ENCODE measurements at regions not wholly inside any gene's neighbourhood (a gene's known extent, or its start where the extent isn't known, plus 50 kb on each side); places are given as distances from the start of the nearest gene placed in this dataset.

DNA sequence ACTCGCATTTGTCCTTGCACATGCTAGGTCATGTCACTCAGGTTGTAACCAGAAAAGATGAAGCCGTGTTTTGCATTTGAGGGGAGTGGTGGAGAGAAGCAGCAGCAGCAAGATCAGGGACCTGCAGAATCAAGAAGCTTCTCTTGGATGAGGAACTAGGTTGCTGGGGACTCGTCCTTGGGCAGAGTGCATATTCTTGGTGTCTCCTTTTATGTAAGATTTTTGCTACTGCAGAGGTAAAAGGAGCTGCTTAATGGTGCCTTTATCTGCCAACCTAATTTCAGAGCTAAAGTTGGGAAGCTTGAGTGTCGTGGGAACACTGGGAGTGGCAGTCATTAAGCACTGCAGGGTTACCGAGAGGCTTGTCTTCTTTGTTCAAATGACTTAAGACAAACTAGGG, 236.5 kb downstream of the MAP2K4 start:
- H3K27me3 ChIP-seq (ENCODE audit: insufficient read depth, low read length, poor library complexity), result no peaks in the 10 kb centered on the region

DNA sequence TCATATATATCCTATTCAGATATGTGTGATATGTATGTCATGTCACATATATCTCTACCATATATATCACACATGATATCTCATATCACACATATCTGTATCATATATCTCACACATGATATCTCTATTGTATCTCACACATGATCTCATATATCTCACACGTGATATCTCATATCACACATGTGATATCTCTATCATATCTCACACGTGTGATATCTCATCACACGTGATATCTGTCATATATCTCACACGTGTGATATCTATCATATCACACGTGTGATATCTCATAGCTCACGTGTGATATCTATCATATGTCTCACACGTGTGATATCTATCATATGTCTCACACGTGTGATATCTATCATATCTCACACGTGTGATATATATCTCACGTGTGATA, 240.7 kb downstream of the MAP2K4 start:
- H3K27ac ChIP-seq (ENCODE audit: low read depth, low read length), result no peak overlapping the region
- H4K8ac ChIP-seq (ENCODE audit: low read depth, low read length), result no peak overlapping the region
- H2AK5ac ChIP-seq (ENCODE audit: low read length), result no peak overlapping the region
- no peak overlapping the region for H3K4me2 ChIP-seq (ENCODE audit: low read length)
- H3K79me2 ChIP-seq (ENCODE audit: control insufficient read depth, insufficient read depth, low read length), result no peaks in the 10 kb centered on the region
- no peak overlapping the region for H2BK5ac ChIP-seq (ENCODE audit: low read length)
- no peak overlapping the region for H2BK120ac ChIP-seq (ENCODE audit: low read depth, low read length)
- H4K5ac ChIP-seq (ENCODE audit: low read length), result no peak overlapping the region
- no peaks in the 10 kb centered on the region for H3K36me3 ChIP-seq (ENCODE audit: control insufficient read depth, insufficient read depth, low read length)
- H3K23ac ChIP-seq (ENCODE audit: low read length), result no peak overlapping the region
- H3K4me1 ChIP-seq (ENCODE audit: control insufficient read depth, low read depth, low read length), result no peaks in the 10 kb centered on the region
- no peak overlapping the region for H3K4ac ChIP-seq (ENCODE audit: low read depth, low read length)
- H3K27me3 ChIP-seq (ENCODE audit: insufficient read depth, low read length, poor library complexity), result no peaks in the 10 kb centered on the region
- no CpG with 5 or more reads among the region's 10 CpGs for WGBS (ENCODE audit: extremely low coverage, insufficient coverage, low lambda C conversion rate)
- no peak overlapping the region for H2BK15ac ChIP-seq (replicated peaks; ENCODE audit: low read depth)
- H3K4me3 ChIP-seq (ENCODE audit: low read length), result no peak overlapping the region
- H3K79me1 ChIP-seq (ENCODE audit: low read length), result no peaks in the 10 kb centered on the region
- H3K56ac ChIP-seq (ENCODE audit: low read length), result no peak overlapping the region
- H3K9ac ChIP-seq (ENCODE audit: low read length), result no peak overlapping the region
- DNase-seq, result no peak
- no peak overlapping the region for H3K18ac ChIP-seq (ENCODE audit: low read length)

More for the DNA sequence above, 236.5 kb downstream of the MAP2K4 start:
- Histone ChIP-seq H3K79me1 (ENCODE audit: low read length) (no peaks in the 10 kb centered on the region), H2AK5ac (ENCODE audit: low read length) (no peak overlapping the region), H3K4me3 (ENCODE audit: low read length) (no peak overlapping the region), H3K23ac (ENCODE audit: low read length) (no peak overlapping the region), H3K79me2 (ENCODE audit: control insufficient read depth, insufficient read depth, low read length) (no peaks in the 10 kb centered on the region), H3K4me1 (ENCODE audit: control insufficient read depth, low read depth, low read length) (no peaks in the 10 kb centered on the region), H2BK120ac (ENCODE audit: low read depth, low read length) (no peak overlapping the region), H3K4me2 (ENCODE audit: low read length) (no peak overlapping the region), H3K9ac (ENCODE audit: low read length) (no peak overlapping the region), H3K36me3 (ENCODE audit: control insufficient read depth, insufficient read depth, low read length) (no peaks in the 10 kb centered on the region), H2BK5ac (ENCODE audit: low read length) (no peak overlapping the region), H3K4ac (ENCODE audit: low read depth, low read length) (no peak overlapping the region), H2BK15ac (replicated peaks; ENCODE audit: low read depth) (no peak overlapping the region), H3K56ac (ENCODE audit: low read length) (no peak overlapping the region), H4K5ac (ENCODE audit: low read length) (no peak overlapping the region), H3K18ac (ENCODE audit: low read length) (no peak overlapping the region), H3K27ac (ENCODE audit: low read depth, low read length) (no peak overlapping the region), H4K8ac (ENCODE audit: low read depth, low read length) (no peak overlapping the region)
- WGBS (ENCODE audit: extremely low coverage, insufficient coverage, low lambda C conversion rate), result no CpG with 5 or more reads among the region's 5 CpGs
- no peak for DNase-seq

GRCh38 chr17:12269751-12270150, 249.1 kb downstream of the MAP2K4 start:
- Histone ChIP-seq H3K27ac (ENCODE audit: low read depth, low read length) (no peak overlapping the region), H3K27me3 (ENCODE audit: insufficient read depth, low read length, poor library complexity) (no peaks in the 10 kb centered on the region), H2BK120ac (ENCODE audit: low read depth, low read length) (no peak overlapping the region), H4K8ac (ENCODE audit: low read depth, low read length) (no peak overlapping the region), H3K79me2 (ENCODE audit: control insufficient read depth, insufficient read depth, low read length) (no peaks in the 10 kb centered on the region), H2AK5ac (ENCODE audit: low read length) (no peak overlapping the region), H4K5ac (ENCODE audit: low read length) (no peak overlapping the region), H2BK5ac (ENCODE audit: low read length) (no peak overlapping the region), H3K4me1 (ENCODE audit: control insufficient read depth, low read depth, low read length) (no peaks in the 10 kb centered on the region), H3K79me1 (ENCODE audit: low read length) (no peaks in the 10 kb centered on the region), H3K9ac (ENCODE audit: low read length) (no peak overlapping the region), H3K4ac (ENCODE audit: low read depth, low read length) (no peak overlapping the region), H3K18ac (ENCODE audit: low read length) (no peak overlapping the region), H3K4me2 (ENCODE audit: low read length) (no peak overlapping the region), H3K23ac (ENCODE audit: low read length) (no peak overlapping the region), H2BK15ac (replicated peaks; ENCODE audit: low read depth) (no peak overlapping the region), H3K56ac (ENCODE audit: low read length) (no peak overlapping the region), H3K4me3 (ENCODE audit: low read length) (no peak overlapping the region), H3K36me3 (ENCODE audit: control insufficient read depth, insufficient read depth, low read length) (no peaks in the 10 kb centered on the region)
- WGBS (ENCODE audit: extremely low coverage, insufficient coverage, low lambda C conversion rate), result no CpG with 5 or more reads among the region's 6 CpGs
- DNase-seq, result no peak

DNA sequence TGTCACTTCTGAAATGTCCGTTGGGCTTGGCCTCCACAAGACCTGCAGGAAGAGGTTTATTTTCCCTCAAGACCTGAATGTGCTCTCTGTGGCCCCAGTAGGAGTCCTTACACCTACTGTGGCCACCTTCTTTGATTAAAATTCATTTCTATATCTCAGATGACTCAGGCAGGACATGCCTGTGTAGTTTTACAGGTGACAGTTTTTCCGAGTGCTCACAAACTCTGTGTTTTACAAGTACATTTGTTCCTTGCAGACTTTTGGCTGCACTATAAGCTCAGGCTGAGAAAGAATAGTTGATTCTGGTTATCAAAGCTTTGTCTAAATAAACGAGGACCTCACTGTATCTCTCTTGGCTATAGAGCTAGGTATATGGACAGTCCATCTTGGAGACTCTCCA, 257.1 kb downstream of the MAP2K4 start:
- Histone ChIP-seq H2BK15ac (replicated peaks; ENCODE audit: low read depth) (no peak overlapping the region), H3K79me1 (ENCODE audit: low read length) (no peaks in the 10 kb centered on the region), H3K4me3 (ENCODE audit: low read length) (no peak overlapping the region), H3K23ac (ENCODE audit: low read length) (no peak overlapping the region), H2AK5ac (ENCODE audit: low read length) (no peak overlapping the region), H3K27ac (ENCODE audit: low read depth, low read length) (no peak overlapping the region), H4K8ac (ENCODE audit: low read depth, low read length) (no peak overlapping the region), H3K9ac (ENCODE audit: low read length) (no peak overlapping the region), H2BK5ac (ENCODE audit: low read length) (no peak overlapping the region), H4K5ac (ENCODE audit: low read length) (no peak overlapping the region), H3K56ac (ENCODE audit: low read length) (no peak overlapping the region), H3K18ac (ENCODE audit: low read length) (no peak overlapping the region), H3K4ac (ENCODE audit: low read depth, low read length) (no peak overlapping the region), H3K4me1 (ENCODE audit: control insufficient read depth, low read depth, low read length) (no peaks in the 10 kb centered on the region), H3K4me2 (ENCODE audit: low read length) (no peak overlapping the region), H3K79me2 (ENCODE audit: control insufficient read depth, insufficient read depth, low read length) (no peaks in the 10 kb centered on the region), H3K27me3 (ENCODE audit: insufficient read depth, low read length, poor library complexity) (no peaks in the 10 kb centered on the region), H2BK120ac (ENCODE audit: low read depth, low read length) (no peak overlapping the region), H3K36me3 (ENCODE audit: control insufficient read depth, insufficient read depth, low read length) (no peaks in the 10 kb centered on the region)
- whole genome bisulfite sequencing (ENCODE audit: extremely low coverage, insufficient coverage, low lambda C conversion rate), result no CpG with 5 or more reads among the region's 3 CpGs
- DNase-seq, result no peak

GRCh38 chr17:12282056-12282455, 261.4 kb downstream of the MAP2K4 start:
- H3K4me2 ChIP-seq (ENCODE audit: low read length), result no peak overlapping the region
- H3K36me3 ChIP-seq (ENCODE audit: control insufficient read depth, insufficient read depth, low read length), result no peaks in the 10 kb centered on the region
- no peak overlapping the region for H4K5ac ChIP-seq (ENCODE audit: low read length)
- no peak overlapping the region for H2AK5ac ChIP-seq (ENCODE audit: low read length)
- H3K27ac ChIP-seq (ENCODE audit: low read depth, low read length), result no peak overlapping the region
- H3K79me2 ChIP-seq (ENCODE audit: control insufficient read depth, insufficient read depth, low read length), result no peaks in the 10 kb centered on the region
- no peak overlapping the region for H3K4me3 ChIP-seq (ENCODE audit: low read length)
- H4K8ac ChIP-seq (ENCODE audit: low read depth, low read length), result no peak overlapping the region
- no peak overlapping the region for H2BK15ac ChIP-seq (replicated peaks; ENCODE audit: low read depth)
- no peak overlapping the region for H3K4ac ChIP-seq (ENCODE audit: low read depth, low read length)
- no peak overlapping the region for H3K18ac ChIP-seq (ENCODE audit: low read length)
- H3K27me3 ChIP-seq (ENCODE audit: insufficient read depth, low read length, poor library complexity), result no peaks in the 10 kb centered on the region
- no peak for DNase-seq
- no peak overlapping the region for H2BK5ac ChIP-seq (ENCODE audit: low read length)
- H3K23ac ChIP-seq (ENCODE audit: low read length), result no peak overlapping the region
- WGBS (ENCODE audit: extremely low coverage, insufficient coverage, low lambda C conversion rate), result no CpG with 5 or more reads among the region's 1 CpG
- H3K4me1 ChIP-seq (ENCODE audit: control insufficient read depth, low read depth, low read length), result no peaks in the 10 kb centered on the region
- no peaks in the 10 kb centered on the region for H3K79me1 ChIP-seq (ENCODE audit: low read length)
- no peak overlapping the region for H3K9ac ChIP-seq (ENCODE audit: low read length)
- no peak overlapping the region for H3K56ac ChIP-seq (ENCODE audit: low read length)
- H2BK120ac ChIP-seq (ENCODE audit: low read depth, low read length), result no peak overlapping the region

DNA sequence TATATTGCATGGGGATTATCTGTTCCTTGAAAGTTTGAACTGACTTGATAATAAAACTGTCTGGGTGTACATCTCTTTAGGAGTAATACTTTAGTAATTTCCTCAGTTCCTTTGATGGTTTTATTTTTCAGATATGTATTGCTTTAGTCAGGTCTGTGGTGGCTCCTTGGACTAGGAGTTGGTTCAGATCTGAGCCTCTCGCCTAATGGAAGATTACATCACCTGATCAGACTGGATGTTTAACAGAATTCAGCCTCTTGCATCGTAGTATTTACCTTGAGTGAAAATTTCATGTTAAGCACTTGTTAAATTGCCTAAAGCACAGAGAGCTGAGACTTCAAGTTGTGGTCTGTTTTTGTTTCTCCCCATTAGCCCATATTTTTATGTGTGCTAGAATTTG, 267.3 kb downstream of the MAP2K4 start:
- H3K56ac ChIP-seq (ENCODE audit: low read length), result no peak overlapping the region
- H3K23ac ChIP-seq (ENCODE audit: low read length), result no peak overlapping the region
- H2AK5ac ChIP-seq (ENCODE audit: low read length), result no peak overlapping the region
- no peaks in the 10 kb centered on the region for H3K79me2 ChIP-seq (ENCODE audit: control insufficient read depth, insufficient read depth, low read length)
- H3K27me3 ChIP-seq (ENCODE audit: insufficient read depth, low read length, poor library complexity), result no peaks in the 10 kb centered on the region
- no CpG with 5 or more reads among the region's 2 CpGs for WGBS (ENCODE audit: extremely low coverage, insufficient coverage, low lambda C conversion rate)
- no peak overlapping the region for H3K4me3 ChIP-seq (ENCODE audit: low read length)
- no peak overlapping the region for H2BK120ac ChIP-seq (ENCODE audit: low read depth, low read length)
- H4K8ac ChIP-seq (ENCODE audit: low read depth, low read length), result no peak overlapping the region
- no peak overlapping the region for H3K4ac ChIP-seq (ENCODE audit: low read depth, low read length)
- H3K4me2 ChIP-seq (ENCODE audit: low read length), result no peak overlapping the region
- H2BK5ac ChIP-seq (ENCODE audit: low read length), result no peak overlapping the region
- H3K27ac ChIP-seq (ENCODE audit: low read depth, low read length), result no peak overlapping the region
- no peak overlapping the region for H3K9ac ChIP-seq (ENCODE audit: low read length)
- H2BK15ac ChIP-seq (replicated peaks; ENCODE audit: low read depth), result no peak overlapping the region
- DNase-seq, result no peak
- no peak overlapping the region for H3K18ac ChIP-seq (ENCODE audit: low read length)
- no peaks in the 10 kb centered on the region for H3K4me1 ChIP-seq (ENCODE audit: control insufficient read depth, low read depth, low read length)
- H3K79me1 ChIP-seq (ENCODE audit: low read length), result no peaks in the 10 kb centered on the region
- H4K5ac ChIP-seq (ENCODE audit: low read length), result no peak overlapping the region
- no peaks in the 10 kb centered on the region for H3K36me3 ChIP-seq (ENCODE audit: control insufficient read depth, insufficient read depth, low read length)

Data from mesendoderm (in vitro differentiated cells).